GM12878 (cell line): ENCODE measurements at regions not wholly inside any gene's neighbourhood (a gene's known extent, or its start where the extent isn't known, plus 50 kb on each side); places are given as distances from the start of the nearest gene placed in this dataset.

Experiments used
- ATAC-seq: fragments of 200-7000 bp; cut with Tn5 transposase; 3 replicates; pipeline ENCODE4 v1.9.1; 2020; ENCODE audit warnings: mild to moderate bottlenecking, moderate library complexity
- BruUV-seq: library from RNA; stranded (reverse); fragments of 400-500 nt; replicated peaks from 2 replicates; lab custom pipeline; 2021; lab: Mats Ljungman, UMichigan
- CTCF ChIA-PET: fragments of 300-600 bp; sonication (Branson Sonifier 250); formaldehyde crosslinking; extraction: SDS; loops from one replicate; lab custom pipeline; 2021; ENCODE audit warnings: inconsistent platforms; lab: Yijun Ruan, JAX
- POLR2A ChIA-PET: fragments of 350-600 bp; formaldehyde crosslinking; extraction: SDS; loops from one replicate; lab custom pipeline; 2021; ENCODE audit warnings: inconsistent platforms; lab: Charles Lee
- RAD21 ChIA-PET: fragments of 300-600 bp; sonication (Branson Sonifier 250); formaldehyde crosslinking; loops from one replicate; lab custom pipeline; 2023; ENCODE audit warnings: antibody characterized with exemption; ENCODE audit not compliant: unreplicated experiment; lab: Charles Lee
- SMC1A ChIA-PET: fragments of 300-600 bp; sonication (Branson Sonifier 250); formaldehyde crosslinking; loops from one replicate; lab custom pipeline; 2023; ENCODE audit not compliant: unreplicated experiment, uncharacterized antibody; lab: Charles Lee
- DNase-seq: peaks from one replicate; pipeline ENCODE4 v3.0.0-alpha.2; 2011; ENCODE audit warnings: low read depth, low spot score
- FAIRE-seq: peaks from 3 replicates; lab custom pipeline; 2011; peaks lifted over from hg19 to GRCh38; lab: Jason Lieb, UNC
- H2AFZ ChIP-seq: 2 replicates; pipeline ENCODE4 v1.6.0; 2011; ENCODE audit warnings: low read depth, low read length, control low read depth; ENCODE audit not compliant: control insufficient read depth
- H3K27ac ChIP-seq: 2 replicates; pipeline ENCODE4 v1.5.1; 2011; ENCODE audit warnings: control low read depth; ENCODE audit not compliant: control insufficient read depth, insufficient read depth
- H3K27me3 ChIP-seq, 2 experiments: replicated peaks in 1 of 2; 2 replicates each; pipeline versions ENCODE4 v1.6.0 to v1.6.1; 2011; ENCODE audit warnings: low read length in 1 of 2; ENCODE audit not compliant: control insufficient read depth in 2 of 2, insufficient read depth in 2 of 2
- H3K36me3 ChIP-seq, 2 experiments: 2 replicates each; pipeline ENCODE4 v1.5.1; 2011; ENCODE audit warnings: low read length in 1 of 2; ENCODE audit not compliant: control insufficient read depth in 2 of 2, insufficient read depth in 2 of 2
- H3K4me1 ChIP-seq: 2 replicates; pipeline ENCODE4 v1.6.1; 2011; ENCODE audit warnings: mild to moderate bottlenecking, low read length, moderate library complexity, mixed read lengths; ENCODE audit not compliant: control insufficient read depth, insufficient read depth
- H3K4me2 ChIP-seq: 2 replicates; pipeline ENCODE4 v1.6.0; 2011; ENCODE audit warnings: control low read depth; ENCODE audit not compliant: control insufficient read depth, insufficient read depth
- H3K4me3 ChIP-seq: fragments of 200-600 bp; sonication (generic); 2 replicates; pipeline ENCODE4 v1.5.1; 2016
- H3K79me2 ChIP-seq: 2 replicates; pipeline ENCODE4 v1.6.0; 2011; ENCODE audit warnings: low read length; ENCODE audit not compliant: control insufficient read depth, insufficient read depth
- H3K9ac ChIP-seq: 2 replicates; pipeline ENCODE4 v1.8.0; 2011; ENCODE audit warnings: low read length, control low read depth, mixed read lengths; ENCODE audit not compliant: control insufficient read depth, insufficient read depth
- H3K9me3 ChIP-seq: replicated peaks from 3 replicates; pipeline ENCODE4 v1.5.1; 2011; ENCODE audit warnings: mild to moderate bottlenecking, low read length; ENCODE audit not compliant: control insufficient read depth, insufficient read depth
- H4K20me1 ChIP-seq: 2 replicates; pipeline ENCODE4 v1.6.0; 2011; ENCODE audit not compliant: control insufficient read depth, insufficient read depth
- ASH2L ChIP-seq: fragments of 300-600, 200-600 bp; sonication (generic); IDR thresholded peaks from 2 replicates; pipeline ENCODE4 v1.6.1; 2017; ENCODE audit warnings: low read depth, mild to moderate bottlenecking, borderline replicate concordance
- CBFB ChIP-seq: IDR thresholded peaks from 2 replicates; pipeline ENCODE4 v1.6.1; 2016; ENCODE audit warnings: antibody characterized with exemption, low read depth
- EED ChIP-seq: sonication (generic); IDR thresholded peaks from 2 replicates; pipeline ENCODE4 v1.6.1; 2016; ENCODE audit warnings: antibody characterized with exemption, low read depth
- EGR1 ChIP-seq, 2 experiments: IDR thresholded peaks; 1 replicate in 1 of 2; 2 replicates in 1 of 2; pipeline ENCODE4 v1.6.1; 2011 to 2012; ENCODE audit warnings: low read depth in 2 of 2, low read length in 2 of 2, borderline replicate concordance in 1 of 2, mild to moderate bottlenecking in 1 of 2, moderate library complexity in 1 of 2
- HCFC1 ChIP-seq: fragments of 150-350 bp; IDR thresholded peaks from 2 replicates; pipeline ENCODE4 v1.6.1; 2014; ENCODE audit warnings: low read length
- HDGF ChIP-seq: fragments of 450-650 bp; IDR thresholded peaks from 2 replicates; pipeline ENCODE4 v1.6.1; 2016; ENCODE audit warnings: antibody characterized with exemption
- MTA2 ChIP-seq: fragments of 450-650 bp; IDR thresholded peaks from 2 replicates; pipeline ENCODE4 v1.6.1; 2016; ENCODE audit warnings: low read depth, mild to moderate bottlenecking, moderate library complexity
- NFXL1 ChIP-seq: fragments of 450-650 bp; IDR thresholded peaks from 2 replicates; pipeline ENCODE4 v1.6.1; 2017; ENCODE audit warnings: antibody characterized with exemption, mild to moderate bottlenecking, borderline replicate concordance
- PML ChIP-seq: IDR thresholded peaks from 2 replicates; pipeline ENCODE4 v1.6.1; 2012; ENCODE audit warnings: low read length, inconsistent platforms
- POLR2A ChIP-seq: IDR thresholded peaks from 2 replicates; pipeline ENCODE4 v1.6.1; 2011; ENCODE audit warnings: low read depth, mild to moderate bottlenecking, low read length
- RAD21 ChIP-seq: IDR thresholded peaks from 2 replicates; pipeline ENCODE4 v1.6.1; 2011; ENCODE audit warnings: mild to moderate bottlenecking, low read depth, low read length, moderate library complexity; ENCODE audit not compliant: insufficient read depth
- RCOR1 ChIP-seq: conservative IDR thresholded peaks from 2 replicates; pipeline ENCODE4 v1.6.1; 2012; ENCODE audit warnings: low read depth, low read length, improper control_type of control experiment
- RELA ChIP-seq: fragments of 450-650 bp; IDR thresholded peaks from 2 replicates; pipeline ENCODE4 v1.8.0; 2014; ENCODE audit warnings: borderline replicate concordance; ENCODE audit not compliant: partially characterized antibody
- SKIL ChIP-seq: fragments of 450-650 bp; IDR thresholded peaks from 2 replicates; pipeline ENCODE4 v1.6.1; 2017; ENCODE audit warnings: mild to moderate bottlenecking, low read depth, inconsistent platforms; ENCODE audit not compliant: poor library complexity, severe bottlenecking
- SRF ChIP-seq, 2 experiments: IDR thresholded peaks; 2 replicates each; pipeline ENCODE4 v1.6.1; 2011; ENCODE audit warnings: low read depth in 2 of 2, low read length in 2 of 2, mild to moderate bottlenecking in 1 of 2, moderate library complexity in 1 of 2
- TARDBP ChIP-seq: IDR thresholded peaks from 2 replicates; pipeline ENCODE4 v1.6.1; 2016; ENCODE audit warnings: borderline replicate concordance
- TCF3 ChIP-seq: IDR thresholded peaks from 2 replicates; pipeline ENCODE4 v1.6.1; 2012; ENCODE audit warnings: low read depth, mild to moderate bottlenecking, low read length, borderline replicate concordance; ENCODE audit not compliant: insufficient read depth
- ZZZ3 ChIP-seq: IDR thresholded peaks from 2 replicates; pipeline ENCODE4 v1.6.1; 2011; ENCODE audit warnings: low read depth; ENCODE audit not compliant: control insufficient read depth, insufficient read length
- in situ Hi-C: fragments of 300-500 bp; cut with MboI; formaldehyde crosslinking; loops from 9 replicates; pipeline ENCODE4 v1.14.3; 2018; ENCODE audit warnings: mixed read lengths
- intact Hi-C: fragments of 100-400 bp; cut with micrococcal nuclease; formaldehyde crosslinking; loops from one replicate; pipeline ENCODE4 v1.14.2; 2022; ENCODE audit not compliant: unreplicated experiment
- TF ChIP-seq, protein P1 (sequence below): IDR thresholded peaks from 2 replicates; pipeline ENCODE4 v1.6.1; 2011; ENCODE audit warnings: mild to moderate bottlenecking, low read depth, low read length, moderate library complexity; ENCODE audit not compliant: insufficient replicate concordance
- TF ChIP-seq, protein P2 (sequence below): fragments of 150-350 bp; IDR thresholded peaks from 2 replicates; pipeline ENCODE4 v1.6.1; 2016; ENCODE audit warnings: low read depth, low read length

- TF ChIP-seq EED (no peak), TARDBP (no peak), TCF3 (no peak)
These were observed 112.3 kb upstream of the SMIM23 start (continued) for GRCh38 chr5:171673328-171673727.

GRCh38 chr5:171673840-171674239 is 111.8 kb upstream of the SMIM23 start:
- CTCF ChIA-PET: no interaction called here
- Histone ChIP-seq H3K27ac (no peak overlapping the region), H3K9me3 (no peaks in the 10 kb centered on the region), H4K20me1 (no peaks in the 10 kb centered on the region), H3K79me2 (no peaks in the 10 kb centered on the region), H2AFZ (no peak overlapping the region), H3K27me3 (no peaks in the 10 kb centered on the region; a peak in 3 of 4 replicates), H3K9ac (no peak overlapping the region), H3K4me1 (no peaks in the 10 kb centered on the region), H3K4me2 (no peak overlapping the region), H3K36me3 (no peaks in the 10 kb centered on the region), H3K4me3 (no peak overlapping the region)
- POLR2A ChIA-PET: no interaction called here
- ATAC-seq: no peak
- DNase-seq: no peak
- RAD21 ChIA-PET: no interaction called here
- FAIRE-seq: no peak
- intact Hi-C loops (no loop called here), in situ Hi-C loops (no loop called here)
- SMC1A ChIA-PET: no interaction called here
- no TSS peak for BruUV-seq
- TF ChIP-seq, protein P1, sequence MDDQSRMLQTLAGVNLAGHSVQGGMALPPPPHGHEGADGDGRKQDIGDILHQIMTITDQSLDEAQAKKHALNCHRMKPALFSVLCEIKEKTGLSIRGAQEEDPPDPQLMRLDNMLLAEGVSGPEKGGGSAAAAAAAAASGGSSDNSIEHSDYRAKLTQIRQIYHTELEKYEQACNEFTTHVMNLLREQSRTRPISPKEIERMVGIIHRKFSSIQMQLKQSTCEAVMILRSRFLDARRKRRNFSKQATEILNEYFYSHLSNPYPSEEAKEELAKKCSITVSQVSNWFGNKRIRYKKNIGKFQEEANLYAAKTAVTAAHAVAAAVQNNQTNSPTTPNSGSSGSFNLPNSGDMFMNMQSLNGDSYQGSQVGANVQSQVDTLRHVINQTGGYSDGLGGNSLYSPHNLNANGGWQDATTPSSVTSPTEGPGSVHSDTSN: no peak
- no peak for TF ChIP-seq ASH2L
- TF ChIP-seq, protein P2, sequence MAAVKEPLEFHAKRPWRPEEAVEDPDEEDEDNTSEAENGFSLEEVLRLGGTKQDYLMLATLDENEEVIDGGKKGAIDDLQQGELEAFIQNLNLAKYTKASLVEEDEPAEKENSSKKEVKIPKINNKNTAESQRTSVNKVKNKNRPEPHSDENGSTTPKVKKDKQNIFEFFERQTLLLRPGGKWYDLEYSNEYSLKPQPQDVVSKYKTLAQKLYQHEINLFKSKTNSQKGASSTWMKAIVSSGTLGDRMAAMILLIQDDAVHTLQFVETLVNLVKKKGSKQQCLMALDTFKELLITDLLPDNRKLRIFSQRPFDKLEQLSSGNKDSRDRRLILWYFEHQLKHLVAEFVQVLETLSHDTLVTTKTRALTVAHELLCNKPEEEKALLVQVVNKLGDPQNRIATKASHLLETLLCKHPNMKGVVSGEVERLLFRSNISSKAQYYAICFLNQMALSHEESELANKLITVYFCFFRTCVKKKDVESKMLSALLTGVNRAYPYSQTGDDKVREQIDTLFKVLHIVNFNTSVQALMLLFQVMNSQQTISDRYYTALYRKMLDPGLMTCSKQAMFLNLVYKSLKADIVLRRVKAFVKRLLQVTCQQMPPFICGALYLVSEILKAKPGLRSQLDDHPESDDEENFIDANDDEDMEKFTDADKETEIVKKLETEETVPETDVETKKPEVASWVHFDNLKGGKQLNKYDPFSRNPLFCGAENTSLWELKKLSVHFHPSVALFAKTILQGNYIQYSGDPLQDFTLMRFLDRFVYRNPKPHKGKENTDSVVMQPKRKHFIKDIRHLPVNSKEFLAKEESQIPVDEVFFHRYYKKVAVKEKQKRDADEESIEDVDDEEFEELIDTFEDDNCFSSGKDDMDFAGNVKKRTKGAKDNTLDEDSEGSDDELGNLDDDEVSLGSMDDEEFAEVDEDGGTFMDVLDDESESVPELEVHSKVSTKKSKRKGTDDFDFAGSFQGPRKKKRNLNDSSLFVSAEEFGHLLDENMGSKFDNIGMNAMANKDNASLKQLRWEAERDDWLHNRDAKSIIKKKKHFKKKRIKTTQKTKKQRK: no peak
- no peak for TF ChIP-seq RELA
- no peak for TF ChIP-seq MTA2
- no peak for TF ChIP-seq RCOR1
- TF ChIP-seq SKIL: no peak
- TF ChIP-seq HCFC1: no peak
- TF ChIP-seq POLR2A: no peak
- TF ChIP-seq CBFB: no peak
- no peak for TF ChIP-seq HDGF
- TF ChIP-seq ZZZ3: no peak
- TF ChIP-seq PML: no peak
- TF ChIP-seq NFXL1: no peak
- TF ChIP-seq SRF (IDR thresholded peaks at IDR 0.05; ENCODE audit: low read depth in 2 of 2, low read length in 2 of 2): no peak
- TF ChIP-seq EGR1 (IDR thresholded peaks at IDR 0.05; ENCODE audit: borderline replicate concordance in 1 of 2, low read depth in 2 of 2, low read length in 2 of 2): no peak
- TF ChIP-seq RAD21: no peak
